Smooth muscle cell (in vitro differentiated cells): ENCODE measurements at regions not wholly inside any gene's neighbourhood (a gene's known extent, or its start where the extent isn't known, plus 50 kb on each side); places are given as distances from the start of the nearest gene placed in this dataset.

Experiments
- DNase-seq: peaks from one replicate; lab custom pipeline; 2025; ENCODE audit not compliant: unreplicated experiment; lab: John Stamatoyannopoulos, UW
- H2AFZ ChIP-seq: fragments of 200-600 bp; sonication (generic); 2 replicates; pipeline ENCODE4 v1.6.0; 2016; ENCODE audit warnings: antibody characterized with exemption, low read depth, mild to moderate bottlenecking
- H3F3A ChIP-seq: fragments of 200-600 bp; sonication (generic); 2 replicates; pipeline ENCODE4 v1.6.0; 2017; ENCODE audit warnings: antibody characterized with exemption, low read depth
- H3K27ac ChIP-seq: fragments of 200-600 bp; sonication (generic); 2 replicates; pipeline ENCODE4 v1.5.1; 2016; ENCODE audit warnings: low read depth, mild to moderate bottlenecking
- H3K27me3 ChIP-seq: fragments of 200-600 bp; sonication (generic); 2 replicates; pipeline ENCODE4 v1.6.1; 2016; ENCODE audit warnings: low read depth, mild to moderate bottlenecking
- H3K36me3 ChIP-seq: fragments of 200-600 bp; sonication (generic); 2 replicates; pipeline ENCODE4 v1.5.1; 2016; ENCODE audit warnings: low read depth
- H3K4me1 ChIP-seq: fragments of 200-600 bp; sonication (generic); 2 replicates; pipeline ENCODE4 v1.5.1; 2016; ENCODE audit warnings: low read depth
- H3K4me2 ChIP-seq: fragments of 200-600 bp; sonication (generic); 2 replicates; pipeline ENCODE4 v1.6.0; 2016; ENCODE audit warnings: mild to moderate bottlenecking
- H3K4me3 ChIP-seq: fragments of 200-600 bp; sonication (generic); 2 replicates; pipeline ENCODE4 v1.5.1; 2016; ENCODE audit warnings: mild to moderate bottlenecking
- H3K79me2 ChIP-seq: fragments of 200-600 bp; sonication (generic); 2 replicates; pipeline ENCODE4 v1.6.0; 2016; ENCODE audit warnings: low read depth, mild to moderate bottlenecking
- H3K9ac ChIP-seq: fragments of 200-600 bp; sonication (generic); 2 replicates; pipeline ENCODE4 v1.6.0; 2016; ENCODE audit warnings: low read depth
- H3K9me3 ChIP-seq: fragments of 200-600 bp; sonication (generic); replicated peaks from 2 replicates; pipeline ENCODE4 v1.5.1; 2016; ENCODE audit warnings: low read depth
- H4K20me1 ChIP-seq: fragments of 200-600 bp; sonication (generic); 2 replicates; pipeline ENCODE4 v1.6.0; 2016; ENCODE audit warnings: low read depth
- WGBS: methylation state at CpG from one replicate; pipeline ENCODE4 v1.1.7; 2016; ENCODE audit warnings: low lambda C conversion rate; 5-methylcytosine and 5-hydroxymethylcytosine counted together
- TF ChIP-seq, protein P1 (sequence below): fragments of 200-600 bp; sonication (generic); IDR thresholded peaks from 2 replicates; pipeline ENCODE4 v1.5.1; 2017; ENCODE audit warnings: borderline replicate concordance, mild to moderate bottlenecking, antibody characterized with exemption; ENCODE audit not compliant: insufficient read depth, poor library complexity, severe bottlenecking

DNA sequence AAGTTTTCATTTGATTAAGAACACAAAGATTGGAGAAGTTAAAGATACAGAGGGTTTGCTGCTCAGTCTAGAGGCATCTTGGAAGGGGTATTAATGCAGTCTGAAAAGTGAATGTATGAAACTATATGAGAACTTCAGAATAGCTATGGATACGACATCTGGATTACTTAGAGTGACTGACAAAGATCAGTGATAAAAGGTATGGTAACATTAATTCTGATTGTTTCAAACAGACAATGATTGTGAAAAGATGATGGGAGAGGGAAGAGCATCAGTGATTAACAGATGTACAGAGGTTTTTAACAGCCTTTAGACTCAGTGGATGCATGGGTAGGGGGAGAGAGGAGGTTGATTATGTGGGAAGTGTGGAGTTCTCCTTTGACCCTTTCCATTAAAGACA lies 919.4 kb upstream of the CNTN5 start:
- Histone ChIP-seq H3K27me3 (no peaks in the 10 kb centered on the region), H2AFZ (no peak overlapping the region), H3K4me2 (no peak overlapping the region), H3K27ac (no peak overlapping the region), H3K4me1 (no peaks in the 10 kb centered on the region), H3K9me3 (no peaks in the 10 kb centered on the region), H4K20me1 (no peaks in the 10 kb centered on the region), H3K4me3 (no peak overlapping the region), H3K9ac (no peak overlapping the region), H3F3A (no peaks in the 10 kb centered on the region), H3K36me3 (no peaks in the 10 kb centered on the region), H3K79me2 (no peaks in the 10 kb centered on the region)
- TF ChIP-seq, protein P1, sequence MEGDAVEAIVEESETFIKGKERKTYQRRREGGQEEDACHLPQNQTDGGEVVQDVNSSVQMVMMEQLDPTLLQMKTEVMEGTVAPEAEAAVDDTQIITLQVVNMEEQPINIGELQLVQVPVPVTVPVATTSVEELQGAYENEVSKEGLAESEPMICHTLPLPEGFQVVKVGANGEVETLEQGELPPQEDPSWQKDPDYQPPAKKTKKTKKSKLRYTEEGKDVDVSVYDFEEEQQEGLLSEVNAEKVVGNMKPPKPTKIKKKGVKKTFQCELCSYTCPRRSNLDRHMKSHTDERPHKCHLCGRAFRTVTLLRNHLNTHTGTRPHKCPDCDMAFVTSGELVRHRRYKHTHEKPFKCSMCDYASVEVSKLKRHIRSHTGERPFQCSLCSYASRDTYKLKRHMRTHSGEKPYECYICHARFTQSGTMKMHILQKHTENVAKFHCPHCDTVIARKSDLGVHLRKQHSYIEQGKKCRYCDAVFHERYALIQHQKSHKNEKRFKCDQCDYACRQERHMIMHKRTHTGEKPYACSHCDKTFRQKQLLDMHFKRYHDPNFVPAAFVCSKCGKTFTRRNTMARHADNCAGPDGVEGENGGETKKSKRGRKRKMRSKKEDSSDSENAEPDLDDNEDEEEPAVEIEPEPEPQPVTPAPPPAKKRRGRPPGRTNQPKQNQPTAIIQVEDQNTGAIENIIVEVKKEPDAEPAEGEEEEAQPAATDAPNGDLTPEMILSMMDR: no peak
- WGBS: 100% methylated on average over 1 of the region's 1 CpG
- no peak for DNase-seq

DNA sequence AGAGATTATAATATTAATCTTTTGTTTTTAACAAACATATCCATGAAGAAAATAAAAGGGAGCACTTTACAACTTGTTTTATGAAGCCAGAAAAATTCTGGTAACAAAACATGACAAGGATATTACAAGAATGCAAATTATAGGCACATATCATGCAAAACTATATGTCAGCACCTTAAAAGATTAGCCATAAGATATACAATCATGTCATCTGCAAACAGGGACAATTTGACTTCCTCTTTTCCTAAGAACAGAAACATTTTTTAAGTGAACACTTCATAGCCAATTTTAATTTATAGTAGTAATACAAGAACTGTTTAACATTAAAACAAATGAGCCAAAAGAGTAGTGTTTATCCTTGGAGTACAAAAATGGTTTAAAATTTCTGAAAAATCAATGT lies 916.5 kb upstream of the CNTN5 start:
- Histone ChIP-seq H3K27ac (no peak overlapping the region), H3K9me3 (no peaks in the 10 kb centered on the region), H3K4me2 (no peak overlapping the region), H3K36me3 (no peaks in the 10 kb centered on the region), H3K79me2 (no peaks in the 10 kb centered on the region), H3F3A (no peaks in the 10 kb centered on the region), H2AFZ (no peak overlapping the region), H3K27me3 (no peaks in the 10 kb centered on the region), H3K9ac (no peak overlapping the region), H3K4me3 (no peak overlapping the region), H3K4me1 (no peaks in the 10 kb centered on the region), H4K20me1 (no peaks in the 10 kb centered on the region)
- TF ChIP-seq, protein P1: no peak
- DNase-seq: no peak

DNA sequence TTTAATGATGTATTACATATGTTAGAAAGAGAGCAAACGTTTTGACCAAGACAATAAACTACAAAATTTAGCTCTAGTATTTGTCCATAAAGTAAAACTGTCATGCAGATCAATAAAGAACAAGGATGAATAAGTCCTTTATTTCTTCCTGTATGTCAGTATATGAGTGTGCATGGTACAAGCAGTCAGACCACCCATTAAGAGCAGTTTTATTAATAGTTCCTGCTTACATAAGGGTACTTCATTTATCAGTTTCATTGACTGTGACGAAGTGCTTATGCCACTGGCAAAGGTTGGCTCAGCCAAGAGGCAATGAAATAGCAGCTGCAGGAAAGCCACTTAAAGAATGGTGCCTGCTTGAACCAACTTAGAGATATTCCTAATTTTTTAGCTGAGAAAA lies 913.0 kb upstream of the CNTN5 start:
- Histone ChIP-seq H3K4me3 (no peak overlapping the region), H2AFZ (no peak overlapping the region), H3K27ac (no peak overlapping the region), H3K27me3 (no peaks in the 10 kb centered on the region), H3K9ac (no peak overlapping the region), H3K36me3 (no peaks in the 10 kb centered on the region), H3K79me2 (no peaks in the 10 kb centered on the region), H3K9me3 (no peaks in the 10 kb centered on the region), H4K20me1 (no peaks in the 10 kb centered on the region), H3F3A (no peaks in the 10 kb centered on the region), H3K4me2 (no peak overlapping the region), H3K4me1 (no peaks in the 10 kb centered on the region)
- 46% methylated on average over 2 of the region's 2 CpGs for WGBS
- TF ChIP-seq, protein P1: no peak
- no peak for DNase-seq

DNA sequence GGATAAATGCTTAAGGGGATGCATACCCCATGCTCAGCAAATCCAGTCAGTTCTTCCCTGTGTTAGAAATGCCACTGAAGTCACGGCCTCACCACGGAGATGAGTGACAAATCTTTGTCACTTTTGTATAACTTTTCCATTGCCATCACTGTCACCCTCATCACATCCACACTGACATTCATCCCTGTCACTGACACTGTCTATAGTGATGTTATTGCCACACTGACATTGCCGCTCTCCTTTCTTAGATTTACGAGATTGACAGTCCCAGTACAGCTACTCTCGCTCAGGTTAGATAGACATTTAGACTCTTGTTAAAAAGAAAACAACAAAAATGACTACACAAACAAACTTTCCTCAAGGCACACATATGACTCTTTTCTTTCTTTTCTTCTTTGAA lies 910.7 kb upstream of the CNTN5 start:
- Histone ChIP-seq H3K9ac (no peak overlapping the region), H3K27me3 (no peaks in the 10 kb centered on the region), H3K27ac (no peak overlapping the region), H3K4me3 (no peak overlapping the region), H4K20me1 (no peaks in the 10 kb centered on the region), H3K79me2 (no peaks in the 10 kb centered on the region), H3K36me3 (no peaks in the 10 kb centered on the region), H3F3A (no peaks in the 10 kb centered on the region), H2AFZ (peak overlapping the region; percentile 45), H3K4me1 (no peaks in the 10 kb centered on the region), H3K4me2 (no peak overlapping the region), H3K9me3 (no peaks in the 10 kb centered on the region)
- TF ChIP-seq, protein P1: no peak
- 91% methylated on average over 5 of the region's 5 CpGs for WGBS
- DNase-seq: no peak
